GM12878 (cell line): ENCODE measurements at regions not wholly inside any gene's neighbourhood (a gene's known extent, or its start where the extent isn't known, plus 50 kb on each side); places are given as distances from the start of the nearest gene placed in this dataset.

Experiments used
- ATAC-seq: fragments of 200-7000 bp; cut with Tn5 transposase; 3 replicates; pipeline ENCODE4 v1.9.1; 2020; ENCODE audit warnings: mild to moderate bottlenecking, moderate library complexity
- BruUV-seq: library from RNA; stranded (reverse); fragments of 400-500 nt; replicated peaks from 2 replicates; lab custom pipeline; 2021; lab: Mats Ljungman, UMichigan
- CTCF ChIA-PET: fragments of 300-600 bp; sonication (Branson Sonifier 250); formaldehyde crosslinking; extraction: SDS; loops from one replicate; lab custom pipeline; 2021; ENCODE audit warnings: inconsistent platforms; lab: Yijun Ruan, JAX
- POLR2A ChIA-PET: fragments of 350-600 bp; formaldehyde crosslinking; extraction: SDS; loops from one replicate; lab custom pipeline; 2021; ENCODE audit warnings: inconsistent platforms; lab: Charles Lee
- RAD21 ChIA-PET: fragments of 300-600 bp; sonication (Branson Sonifier 250); formaldehyde crosslinking; loops from one replicate; lab custom pipeline; 2023; ENCODE audit warnings: antibody characterized with exemption; ENCODE audit not compliant: unreplicated experiment; lab: Charles Lee
- SMC1A ChIA-PET: fragments of 300-600 bp; sonication (Branson Sonifier 250); formaldehyde crosslinking; loops from one replicate; lab custom pipeline; 2023; ENCODE audit not compliant: unreplicated experiment, uncharacterized antibody; lab: Charles Lee
- DNase-seq: peaks from one replicate; pipeline ENCODE4 v3.0.0-alpha.2; 2011; ENCODE audit warnings: low read depth, low spot score
- FAIRE-seq: peaks from 3 replicates; lab custom pipeline; 2011; peaks lifted over from hg19 to GRCh38; lab: Jason Lieb, UNC
- H2AFZ ChIP-seq: 2 replicates; pipeline ENCODE4 v1.6.0; 2011; ENCODE audit warnings: low read depth, low read length, control low read depth; ENCODE audit not compliant: control insufficient read depth
- H3K27ac ChIP-seq: 2 replicates; pipeline ENCODE4 v1.5.1; 2011; ENCODE audit warnings: control low read depth; ENCODE audit not compliant: control insufficient read depth, insufficient read depth
- H3K27me3 ChIP-seq, 2 experiments: replicated peaks in 1 of 2; 2 replicates each; pipeline versions ENCODE4 v1.6.0 to v1.6.1; 2011; ENCODE audit warnings: low read length in 1 of 2; ENCODE audit not compliant: control insufficient read depth in 2 of 2, insufficient read depth in 2 of 2
- H3K36me3 ChIP-seq, 2 experiments: 2 replicates each; pipeline ENCODE4 v1.5.1; 2011; ENCODE audit warnings: low read length in 1 of 2; ENCODE audit not compliant: control insufficient read depth in 2 of 2, insufficient read depth in 2 of 2
- H3K4me1 ChIP-seq: 2 replicates; pipeline ENCODE4 v1.6.1; 2011; ENCODE audit warnings: mild to moderate bottlenecking, low read length, moderate library complexity, mixed read lengths; ENCODE audit not compliant: control insufficient read depth, insufficient read depth
- H3K4me2 ChIP-seq: 2 replicates; pipeline ENCODE4 v1.6.0; 2011; ENCODE audit warnings: control low read depth; ENCODE audit not compliant: control insufficient read depth, insufficient read depth
- H3K4me3 ChIP-seq: fragments of 200-600 bp; sonication (generic); 2 replicates; pipeline ENCODE4 v1.5.1; 2016
- H3K79me2 ChIP-seq: 2 replicates; pipeline ENCODE4 v1.6.0; 2011; ENCODE audit warnings: low read length; ENCODE audit not compliant: control insufficient read depth, insufficient read depth
- H3K9ac ChIP-seq: 2 replicates; pipeline ENCODE4 v1.8.0; 2011; ENCODE audit warnings: low read length, control low read depth, mixed read lengths; ENCODE audit not compliant: control insufficient read depth, insufficient read depth
- H3K9me3 ChIP-seq: replicated peaks from 3 replicates; pipeline ENCODE4 v1.5.1; 2011; ENCODE audit warnings: mild to moderate bottlenecking, low read length; ENCODE audit not compliant: control insufficient read depth, insufficient read depth
- H4K20me1 ChIP-seq: 2 replicates; pipeline ENCODE4 v1.6.0; 2011; ENCODE audit not compliant: control insufficient read depth, insufficient read depth
- BCLAF1 ChIP-seq: fragments of 450-650 bp; IDR thresholded peaks from 2 replicates; pipeline ENCODE4 v1.6.1; 2017; ENCODE audit warnings: antibody characterized with exemption, mild to moderate bottlenecking, moderate library complexity
- CBX3 ChIP-seq: fragments of 200-600 bp; sonication (generic); IDR thresholded peaks from 2 replicates; pipeline ENCODE4 v1.6.1; 2016; ENCODE audit warnings: low read depth, borderline replicate concordance
- E2F8 ChIP-seq: fragments of 450-650 bp; IDR thresholded peaks from 2 replicates; pipeline ENCODE4 v1.6.1; 2018; ENCODE audit warnings: mild to moderate bottlenecking, low read depth, moderate library complexity; ENCODE audit not compliant: partially characterized antibody
- HDGF ChIP-seq: fragments of 450-650 bp; IDR thresholded peaks from 2 replicates; pipeline ENCODE4 v1.6.1; 2016; ENCODE audit warnings: antibody characterized with exemption
- IRF5 ChIP-seq: fragments of 450-650 bp; IDR thresholded peaks from 2 replicates; pipeline ENCODE4 v1.6.1; 2017; ENCODE audit warnings: borderline replicate concordance
- NR2C2 ChIP-seq: IDR thresholded peaks from 2 replicates; pipeline ENCODE4 v1.6.1; 2011; ENCODE audit warnings: borderline replicate concordance, low read depth; ENCODE audit not compliant: control insufficient read depth, insufficient read length
- NRF1 ChIP-seq: conservative IDR thresholded peaks from 2 replicates; pipeline ENCODE4 v1.6.1; 2011; ENCODE audit warnings: mild to moderate bottlenecking, low read depth, low read length, improper control_type of control experiment
- REST ChIP-seq: IDR thresholded peaks from 2 replicates; pipeline ENCODE4 v1.6.1; 2012; ENCODE audit warnings: mild to moderate bottlenecking, low read depth, low read length
- TCF12 ChIP-seq: IDR thresholded peaks from 2 replicates; pipeline ENCODE4 v1.6.1; 2011; ENCODE audit warnings: low read depth, mild to moderate bottlenecking, low read length
- whole genome bisulfite sequencing: methylation state at CpG from one replicate; pipeline ENCODE4 v1.1.6; 2016; ENCODE audit warnings: low lambda C conversion rate; ENCODE audit not compliant: insufficient replicate concordance, insufficient coverage; ENCODE audit errors: missing lambda C conversion rate; 5-methylcytosine and 5-hydroxymethylcytosine counted together
- in situ Hi-C: fragments of 300-500 bp; cut with MboI; formaldehyde crosslinking; loops from 9 replicates; pipeline ENCODE4 v1.14.3; 2018; ENCODE audit warnings: mixed read lengths
- intact Hi-C: fragments of 100-400 bp; cut with micrococcal nuclease; formaldehyde crosslinking; loops from one replicate; pipeline ENCODE4 v1.14.2; 2022; ENCODE audit not compliant: unreplicated experiment

GRCh38 chr17:69802045-69802740 is 272.8 kb upstream of the KCNJ16 start:
- ChIA-PET POLR2A (no interaction called here), SMC1A (no interaction called here), RAD21 (interaction anchor here (0.5 kb wide), 1 partner anchor 415 kb away, joined by 3 read pairs; no protein-coding TSS in a partner anchor), CTCF (no interaction called here)
- DNase-seq (no peak), FAIRE-seq (no peak), ATAC-seq (no peak)
- H3K27me3 ChIP-seq = no peaks in the 10 kb centered on the region
- TF ChIP-seq HDGF (no peak), NRF1 (no peak), IRF5 (no peak), BCLAF1 (no peak), NR2C2 (no peak), E2F8 (no peak), REST (no peak), TCF12 (no peak), CBX3 (no peak)
- no peak overlapping the region for H3K27ac ChIP-seq
- no peaks in the 10 kb centered on the region for H4K20me1 ChIP-seq
- H3K36me3 ChIP-seq = no peaks in the 10 kb centered on the region
- H3K4me1 ChIP-seq = no peaks in the 10 kb centered on the region
- no peak overlapping the region for H3K4me2 ChIP-seq
- H2AFZ ChIP-seq = no peak overlapping the region
- WGBS = 19% methylated on average over 5 of the region's 5 CpGs
- in situ Hi-C loops = no loop called here
- H3K4me3 ChIP-seq = no peak overlapping the region
- no peak overlapping the region for H3K9ac ChIP-seq
- no TSS peak for BruUV-seq
- no peaks in the 10 kb centered on the region for H3K79me2 ChIP-seq
- intact Hi-C loops = no loop called here
- H3K9me3 ChIP-seq = no peaks in the 10 kb centered on the region; the same call in 2 of the 3 replicates
